ENCODE measurements at regions not wholly inside any gene's neighbourhood (a gene's known extent, or its start where the extent isn't known, plus 50 kb on each side); places are given as distances from the start of the nearest gene placed in this dataset.

DNA sequence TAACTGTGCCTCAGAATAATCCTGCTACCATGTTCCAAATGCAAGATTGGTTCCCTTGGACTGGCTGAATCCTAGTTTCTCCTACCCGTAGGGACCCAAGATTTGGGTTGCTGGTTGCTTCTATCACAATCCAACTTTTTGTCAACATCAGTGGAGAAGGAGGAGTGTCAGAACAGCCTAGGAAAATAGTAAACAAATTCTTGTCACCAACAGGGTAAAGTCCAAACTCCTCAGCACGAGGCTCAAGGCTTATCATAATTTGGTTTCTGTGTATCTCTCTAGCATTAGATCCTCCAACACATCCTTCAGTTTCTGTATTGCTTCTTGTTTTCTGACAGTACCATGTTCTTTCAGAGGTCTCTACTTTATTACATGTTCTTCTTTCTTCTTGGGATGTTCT is 370.2 kb upstream of the DAB1 start:
- TF ChIP-seq, protein P1, sequence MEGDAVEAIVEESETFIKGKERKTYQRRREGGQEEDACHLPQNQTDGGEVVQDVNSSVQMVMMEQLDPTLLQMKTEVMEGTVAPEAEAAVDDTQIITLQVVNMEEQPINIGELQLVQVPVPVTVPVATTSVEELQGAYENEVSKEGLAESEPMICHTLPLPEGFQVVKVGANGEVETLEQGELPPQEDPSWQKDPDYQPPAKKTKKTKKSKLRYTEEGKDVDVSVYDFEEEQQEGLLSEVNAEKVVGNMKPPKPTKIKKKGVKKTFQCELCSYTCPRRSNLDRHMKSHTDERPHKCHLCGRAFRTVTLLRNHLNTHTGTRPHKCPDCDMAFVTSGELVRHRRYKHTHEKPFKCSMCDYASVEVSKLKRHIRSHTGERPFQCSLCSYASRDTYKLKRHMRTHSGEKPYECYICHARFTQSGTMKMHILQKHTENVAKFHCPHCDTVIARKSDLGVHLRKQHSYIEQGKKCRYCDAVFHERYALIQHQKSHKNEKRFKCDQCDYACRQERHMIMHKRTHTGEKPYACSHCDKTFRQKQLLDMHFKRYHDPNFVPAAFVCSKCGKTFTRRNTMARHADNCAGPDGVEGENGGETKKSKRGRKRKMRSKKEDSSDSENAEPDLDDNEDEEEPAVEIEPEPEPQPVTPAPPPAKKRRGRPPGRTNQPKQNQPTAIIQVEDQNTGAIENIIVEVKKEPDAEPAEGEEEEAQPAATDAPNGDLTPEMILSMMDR (IDR thresholded peaks at IDR 0.05; ENCODE audit: extremely low read depth, low read depth, low read length), result no peak

DNA sequence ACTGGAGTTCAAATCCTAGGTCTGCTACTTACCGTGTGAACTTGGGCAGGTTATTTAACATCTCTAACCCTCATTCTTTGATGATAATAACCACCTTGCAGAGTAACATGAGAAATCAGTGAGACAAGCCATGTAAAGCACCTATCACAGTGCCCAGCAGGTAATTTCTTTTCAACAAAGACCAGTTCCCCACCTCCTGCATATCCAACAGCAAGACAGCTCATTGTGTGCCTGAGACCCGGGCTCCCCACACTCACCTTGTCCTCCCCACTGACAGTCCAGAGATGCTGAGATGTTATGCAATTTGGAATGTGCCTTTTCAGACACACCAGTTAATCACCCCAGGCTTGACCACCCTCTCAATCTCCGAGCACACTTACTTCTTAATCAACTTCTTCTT is 367.6 kb upstream of the DAB1 start:
- Histone ChIP-seq H3K4me2 (ENCODE audit: insufficient read depth, low read length) (no peak overlapping the region), H3K4me3 (ENCODE audit: insufficient read depth, low read length) (no peak overlapping the region), H3K27me3 (ENCODE audit: insufficient read depth, low read length) (no peaks in the 10 kb centered on the region), H3K79me2 (ENCODE audit: insufficient read depth, low read length) (no peaks in the 10 kb centered on the region), H3K4me1 (ENCODE audit: insufficient read depth, low read length) (no peaks in the 10 kb centered on the region), H3K27ac (ENCODE audit: low read depth, low read length) (no peak overlapping the region), H4K20me1 (ENCODE audit: insufficient read depth, low read length) (no peaks in the 10 kb centered on the region), H3K9me3 (ENCODE audit: low read depth, low read length) (peaks cover 2% of the 10 kb centered on the region), H2AFZ (ENCODE audit: low read length) (no peak overlapping the region), H3K36me3 (ENCODE audit: insufficient read depth, low read length) (no peaks in the 10 kb centered on the region)
- TF ChIP-seq, protein P1 (IDR thresholded peaks at IDR 0.05; ENCODE audit: extremely low read depth, low read depth, low read length), result no peak
- no peak for DNase-seq (ENCODE audit: insufficient read length, low spot score, missing footprints)

More for the DNA sequence above, 370.2 kb upstream of the DAB1 start:
- H4K20me1 ChIP-seq (ENCODE audit: insufficient read depth, low read length), result no peaks in the 10 kb centered on the region
- no peak overlapping the region for H3K4me2 ChIP-seq (ENCODE audit: insufficient read depth, low read length)
- H3K36me3 ChIP-seq (ENCODE audit: insufficient read depth, low read length), result no peaks in the 10 kb centered on the region
- H3K4me3 ChIP-seq (ENCODE audit: insufficient read depth, low read length), result no peak overlapping the region
- no peaks in the 10 kb centered on the region for H3K79me2 ChIP-seq (ENCODE audit: insufficient read depth, low read length)
- H2AFZ ChIP-seq (ENCODE audit: low read length), result no peak overlapping the region
- no peaks in the 10 kb centered on the region for H3K4me1 ChIP-seq (ENCODE audit: insufficient read depth, low read length)
- H3K9me3 ChIP-seq (ENCODE audit: low read depth, low read length), result peaks cover 2% of the 10 kb centered on the region
- no peaks in the 10 kb centered on the region for H3K27me3 ChIP-seq (ENCODE audit: insufficient read depth, low read length)
- H3K27ac ChIP-seq (ENCODE audit: low read depth, low read length), result no peak overlapping the region
- no peak for DNase-seq (ENCODE audit: insufficient read length, low spot score, missing footprints)

DNA sequence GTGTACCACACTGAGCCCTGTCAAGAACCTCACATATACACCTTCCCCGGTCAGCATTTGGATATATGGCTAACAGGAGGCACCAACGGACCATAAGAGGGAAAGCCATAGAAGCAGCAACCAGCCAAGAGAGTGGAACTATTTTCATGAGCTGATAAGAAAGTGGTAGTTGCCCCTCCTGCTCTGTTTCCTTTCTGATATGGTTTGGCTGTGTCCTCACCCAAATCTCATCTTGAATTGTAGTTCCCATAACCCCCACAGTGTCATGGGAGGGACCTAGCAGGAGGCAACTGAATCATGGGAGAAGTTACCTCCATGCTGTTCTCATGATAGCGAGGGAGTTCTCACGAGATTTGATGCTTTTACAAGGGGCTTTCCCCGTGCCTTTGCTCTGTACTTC is 366.1 kb upstream of the DAB1 start:
- no peak overlapping the region for H3K4me2 ChIP-seq (ENCODE audit: insufficient read depth, low read length)
- TF ChIP-seq, protein P1 (IDR thresholded peaks at IDR 0.05; ENCODE audit: extremely low read depth, low read depth, low read length), result no peak

DNA sequence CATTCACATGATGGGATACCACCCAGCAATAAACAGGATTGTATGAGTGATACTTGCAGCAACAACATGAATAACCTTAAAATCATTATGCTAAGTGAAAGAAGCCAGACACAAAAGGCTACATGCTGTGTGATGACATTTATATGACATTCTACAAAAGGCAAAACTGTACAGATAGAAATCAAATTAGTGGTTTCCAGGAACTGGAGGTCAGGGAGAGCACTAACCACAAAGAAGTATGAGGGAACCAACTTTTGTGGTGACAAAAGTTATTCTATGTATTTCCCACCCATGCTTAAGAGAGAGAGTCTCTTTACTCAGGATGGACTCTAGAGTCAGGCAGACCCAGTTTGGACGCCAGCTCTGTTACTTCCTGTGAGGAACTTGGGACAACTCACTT is 364.5 kb upstream of the DAB1 start:
- H3K79me2 ChIP-seq (ENCODE audit: insufficient read depth, low read length), result no peaks in the 10 kb centered on the region
- no peaks in the 10 kb centered on the region for H3K36me3 ChIP-seq (ENCODE audit: insufficient read depth, low read length)
- H3K4me2 ChIP-seq (ENCODE audit: insufficient read depth, low read length), result no peak overlapping the region
- no peaks in the 10 kb centered on the region for H3K9me3 ChIP-seq (ENCODE audit: low read depth, low read length)
- no peak overlapping the region for H2AFZ ChIP-seq (ENCODE audit: low read length)
- no peaks in the 10 kb centered on the region for H4K20me1 ChIP-seq (ENCODE audit: insufficient read depth, low read length)
- H3K27me3 ChIP-seq (ENCODE audit: insufficient read depth, low read length), result no peaks in the 10 kb centered on the region
- no peak overlapping the region for H3K4me3 ChIP-seq (ENCODE audit: insufficient read depth, low read length)
- TF ChIP-seq, protein P1 (IDR thresholded peaks at IDR 0.05; ENCODE audit: extremely low read depth, low read depth, low read length), result no peak
- H3K27ac ChIP-seq (ENCODE audit: low read depth, low read length), result no peak overlapping the region
- no peaks in the 10 kb centered on the region for H3K4me1 ChIP-seq (ENCODE audit: insufficient read depth, low read length)
- DNase-seq (ENCODE audit: insufficient read length, low spot score, missing footprints), result no peak

More for the DNA sequence above, 366.1 kb upstream of the DAB1 start:
- Histone ChIP-seq H3K79me2 (ENCODE audit: insufficient read depth, low read length) (no peaks in the 10 kb centered on the region), H4K20me1 (ENCODE audit: insufficient read depth, low read length) (no peaks in the 10 kb centered on the region), H3K36me3 (ENCODE audit: insufficient read depth, low read length) (no peaks in the 10 kb centered on the region), H3K27me3 (ENCODE audit: insufficient read depth, low read length) (no peaks in the 10 kb centered on the region), H3K4me1 (ENCODE audit: insufficient read depth, low read length) (no peaks in the 10 kb centered on the region), H3K9me3 (ENCODE audit: low read depth, low read length) (peaks cover 2% of the 10 kb centered on the region), H2AFZ (ENCODE audit: low read length) (no peak overlapping the region), H3K27ac (ENCODE audit: low read depth, low read length) (no peak overlapping the region), H3K4me3 (ENCODE audit: insufficient read depth, low read length) (no peak overlapping the region)
- DNase-seq (ENCODE audit: insufficient read length, low spot score, missing footprints), result no peak
